Ovary (tissue), 7 donors: ENCODE measurements at regions not wholly inside any gene's neighbourhood (a gene's known extent, or its start where the extent isn't known, plus 50 kb on each side); places are given as distances from the start of the nearest gene placed in this dataset.

ENCODE experiments used
- DNase-seq, 5 donors: peaks; one replicate each; pipeline ENCODE4 v3.0.0-alpha.2; 2019 to 2020
- H3K27ac ChIP-seq, 2 donors: fragments of 200-600 bp; one replicate each; pipeline versions ENCODE4 v1.5.1 to v1.8.0; 2019 to 2022
- H3K27me3 ChIP-seq: fragments of 200-600 bp; one replicate; pipeline ENCODE4 v1.8.0; 2022
- H3K36me3 ChIP-seq: fragments of 200-600 bp; sonication (generic); one replicate; pipeline ENCODE4 v1.5.1; 2019
- H3K4me1 ChIP-seq: one replicate; pipeline ENCODE4 v1.8.1; 2013; ENCODE audit warnings: mild to moderate bottlenecking, moderate library complexity; ENCODE audit not compliant: insufficient read depth
- H3K4me3 ChIP-seq: fragments of 200-600 bp; sonication (generic); one replicate; pipeline ENCODE4 v1.5.1; 2017
- H3K9me3 ChIP-seq, 2 donors: fragments of 200-600 bp in 1 of 2; sonication (generic) in 1 of 2; one replicate each; pipeline versions ENCODE4 v1.5.1 to v1.8.1; 2013 to 2019; ENCODE audit warnings: mild to moderate bottlenecking in 1 of 2, moderate library complexity in 1 of 2
- CTCF ChIP-seq, 3 donors: fragments of 450-650 bp in 2 of 3; fragments of 200-600 bp in 1 of 3; IDR thresholded peaks; one replicate each; pipeline versions ENCODE4 v1.5.1 to v1.8.0; 2016 to 2022; ENCODE audit warnings: antibody characterized with exemption in 3 of 3, mild to moderate bottlenecking in 1 of 3
- EP300 ChIP-seq: sonication (generic); formaldehyde crosslinking; IDR thresholded peaks from one replicate; pipeline ENCODE4 v1.6.1; 2017; ENCODE audit warnings: antibody characterized with exemption
- POLR2A ChIP-seq: fragments of 450-650 bp; IDR thresholded peaks from one replicate; pipeline ENCODE4 v1.6.1; 2017; ENCODE audit warnings: antibody characterized with exemption, mild to moderate bottlenecking, moderate library complexity
- WGBS, 3 donors: extraction: QIAGEN DNeasy Blood & Tissue Kit in 1 of 3; methylation state at CpG; one replicate each; pipeline versions ENCODE4 v1.1.5 to v1.1.7; 2013 to 2017; 5-methylcytosine and 5-hydroxymethylcytosine counted together
- intact Hi-C, 4 donors: fragments of 100-400 bp; cut with DNase I; formaldehyde crosslinking; loops; one replicate each; pipeline versions ENCODE4 v1.11.0 to v1.15.1; 2022 to 2023
- donor health status: DM: no; HTN: no; CAD: no; lungs with moderate emphysema.
- donor health status: DM: no; HTN: no; CAD: no.
- donor health status: Bipolar disorder and iron deficiency.
- donor health status: DM: no; HTN: no; CAD: no.
- donor health status: DM: yes; HTN: yes; CAD: no.

- TF ChIP-seq EP300 (no peak), POLR2A (no peak), CTCF (IDR thresholded peaks at IDR 0.05) (no peak)
- intact Hi-C loops: loop anchor here in 3 of 4 donors (10.0 kb wide), 2 partner anchors 129 to 1911 kb away; no protein-coding TSS in a partner anchor
- no peak for DNase-seq
- Histone ChIP-seq H3K27me3 (no peaks in the 10 kb centered on the region), H3K27ac (no peak overlapping the region), H3K36me3 (no peaks in the 10 kb centered on the region), H3K4me1 (peaks cover 3% of the 10 kb centered on the region), H3K4me3 (no peak overlapping the region), H3K9me3 (no peaks in the 10 kb centered on the region)
- WGBS, 3 donors: 85 to 91% (median 86%) methylated on average over 4 of the region's 4 CpGs
Observed at GRCh38 chr20:40965671-40966070, 63.0 kb upstream of the TOP1 start.

GRCh38 chr20:40966103-40966502 is 62.5 kb upstream of the TOP1 start:
- TF ChIP-seq EP300: no peak
- TF ChIP-seq POLR2A: no peak
- no peak for TF ChIP-seq CTCF (IDR thresholded peaks at IDR 0.05)
- Histone ChIP-seq H3K4me3 (no peak overlapping the region), H3K9me3 (no peaks in the 10 kb centered on the region), H3K4me1 (peaks cover 3% of the 10 kb centered on the region), H3K36me3 (no peaks in the 10 kb centered on the region), H3K27me3 (no peaks in the 10 kb centered on the region), H3K27ac (no peak overlapping the region)
- intact Hi-C loops: loop anchor here in 3 of 4 donors (10.0 kb wide), 2 partner anchors 129 to 1911 kb away; no protein-coding TSS in a partner anchor
- 83 to 90% (median 86%) methylated on average over 2 of the region's 2 CpGs for WGBS, 3 donors
- no peak for DNase-seq

GRCh38 chr20:40966516-40967185 is 62.0 kb upstream of the TOP1 start:
- H3K27ac ChIP-seq: no peak overlapping the region
- no peaks in the 10 kb centered on the region for H3K9me3 ChIP-seq
- no peaks in the 10 kb centered on the region for H3K36me3 ChIP-seq
- DNase-seq: no peak
- no peak for TF ChIP-seq CTCF (IDR thresholded peaks at IDR 0.05)
- TF ChIP-seq POLR2A: no peak
- TF ChIP-seq EP300: no peak
- intact Hi-C loops: loop anchor here in 3 of 4 donors (10.0 kb wide), 2 partner anchors 128 to 1912 kb away; no protein-coding TSS in a partner anchor
- no peak overlapping the region for H3K4me3 ChIP-seq
- 87 to 94% (median 88%) methylated on average over 9 of the region's 9 CpGs for WGBS, 3 donors
- no peaks in the 10 kb centered on the region for H3K27me3 ChIP-seq
- H3K4me1 ChIP-seq: peaks cover 3% of the 10 kb centered on the region

GRCh38 chr20:40967700-40968099 is 60.9 kb upstream of the TOP1 start:
- Histone ChIP-seq H3K9me3 (no peaks in the 10 kb centered on the region), H3K36me3 (no peaks in the 10 kb centered on the region), H3K27ac (no peak overlapping the region), H3K4me1 (peaks cover 3% of the 10 kb centered on the region), H3K27me3 (no peaks in the 10 kb centered on the region), H3K4me3 (no peak overlapping the region)
- intact Hi-C loops: loop anchor here in 3 of 4 donors (2.0 to 10.0 kb wide), 3 partner anchors 127 to 1913 kb away; no protein-coding TSS in a partner anchor
- DNase-seq: no peak
- TF ChIP-seq EP300 (no peak), POLR2A (no peak), CTCF (IDR thresholded peaks at IDR 0.05) (no peak)
- WGBS, 3 donors: 34 to 40% (median 36%) methylated on average over 4 of the region's 4 CpGs
